ENCODE measurements at regions not wholly inside any gene's neighbourhood (a gene's known extent, or its start where the extent isn't known, plus 50 kb on each side); places are given as distances from the start of the nearest gene placed in this dataset.

DNA sequence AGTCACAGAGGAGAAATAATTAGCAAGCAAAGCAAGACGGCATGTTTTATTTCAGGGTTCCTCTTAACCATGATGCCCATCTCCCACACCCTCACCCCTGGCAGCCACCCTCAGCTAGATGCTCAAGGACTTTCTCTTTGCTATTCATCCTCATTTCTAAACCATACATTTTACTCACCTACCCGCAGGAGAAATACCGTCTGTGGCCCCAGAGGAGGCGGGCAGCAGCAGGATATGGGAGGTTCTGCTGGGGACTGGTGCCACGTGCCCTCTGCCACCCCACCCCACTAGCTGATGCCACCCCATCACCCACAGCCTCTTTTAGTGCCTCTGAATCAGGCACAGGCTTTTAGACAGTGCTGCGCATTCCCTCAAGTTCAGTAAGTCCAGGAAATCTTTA is 168.7 kb upstream of the ITGB1 start:
- Histone ChIP-seq H3K27ac (ENCODE audit: insufficient read depth, low read length) (peak overlapping the region; percentile 17; the same call in 1 of the 2 replicates), H4K20me1 (ENCODE audit: insufficient read depth, low read length) (no peaks in the 10 kb centered on the region), H4K8ac (ENCODE audit: low read depth in 2 of 2, low read length in 2 of 2) (peak overlapping the region; percentile 16 to 20; a peak in 3 of 4 replicates), H2AFZ (replicated peaks; ENCODE audit: low read length, poor library complexity) (peak overlapping the region; percentile 9), H3K23ac (ENCODE audit: low read depth, low read length) (no peak overlapping the region), H4K5ac (ENCODE audit: low read depth, low read length) (peak overlapping the region; percentile 46), H2BK5ac (ENCODE audit: low read depth, low read length, poor library complexity, severe bottlenecking) (no peak overlapping the region), H3K56ac (ENCODE audit: extremely low read depth, insufficient read depth, low read length) (no peak overlapping the region), H3K4ac (ENCODE audit: low read depth, low read length) (peak overlapping the region; percentile 49), H3K9ac (ENCODE audit: low read depth, low read length) (no peak overlapping the region), H3K4me3 (ENCODE audit: insufficient read depth, low read depth, low read length) (no peak overlapping the region), H3K14ac (replicated peaks; ENCODE audit: low read depth, low read length) (peak overlapping the region; percentile 78; the same call in 1 of the 2 replicates), H3K4me2 (ENCODE audit: low read depth, low read length) (no peak overlapping the region), H4K91ac (ENCODE audit: insufficient read depth, low read depth, low read length) (peak overlapping the region; percentile 82), H2AK9ac (replicated peaks; ENCODE audit: low read depth, low read length, poor library complexity) (no peak overlapping the region), H3K36me3 (ENCODE audit: control insufficient read depth, insufficient read depth, low read length) (no peaks in the 10 kb centered on the region), H2BK20ac (ENCODE audit: low read depth, low read length) (peak overlapping the region; percentile 50; the same call in 1 of the 2 replicates), H3K18ac (ENCODE audit: low read depth, low read length) (peak overlapping the region; percentile 10; the same call in 1 of the 2 replicates), H2BK15ac (ENCODE audit: low read depth, low read length) (peak overlapping the region; percentile 80; the same call in 2 of the 3 replicates), H3K27me3 (ENCODE audit: control insufficient read depth, insufficient read depth, low read length) (no peaks in the 10 kb centered on the region), H3K9me1 (ENCODE audit: insufficient read depth, low read length) (peaks cover 19% of the 10 kb centered on the region), H3K79me1 (ENCODE audit: low read depth in 1 of 2, low read length in 2 of 2) (no peaks in the 10 kb centered on the region), H3K4me1 (ENCODE audit: control insufficient read depth, insufficient read depth, low read length) (peaks cover 25% of the 10 kb centered on the region), H3K9me3 (ENCODE audit: control insufficient read depth, insufficient read depth, low read length) (no peaks in the 10 kb centered on the region), H2BK120ac (ENCODE audit: low read depth, low read length) (peak overlapping the region; percentile 52), H2AK5ac (ENCODE audit: low read depth, low read length) (peak overlapping the region; percentile 81)
- 83% methylated on average over 1 of the region's 6 CpGs; no CpG with 5 or more reads in 1 of the 2 experiments for WGBS, 2 experiments (ENCODE audit: extremely low coverage in 2 of 2, insufficient read length in 1 of 2)
- DNase-seq (no peak), ATAC-seq (ENCODE audit: low read depth) (no peak)
- dilution Hi-C loops (cut with HindIII; ENCODE audit: low sequenced_read_pairs, unreplicated experiment) = no loop called here
- intact Hi-C loops (cut with micrococcal nuclease) = loop anchor here (10.0 kb wide), 1 partner anchor 332 kb away; no protein-coding TSS in a partner anchor
- TF ChIP-seq RFX5 (IDR thresholded peaks at IDR 0.05; ENCODE audit: low read depth, low read length) = no peak
- TF ChIP-seq MXI1 (IDR thresholded peaks at IDR 0.05; ENCODE audit: borderline replicate concordance, low read depth, low read length) = no peak
- TF ChIP-seq, protein P1, sequence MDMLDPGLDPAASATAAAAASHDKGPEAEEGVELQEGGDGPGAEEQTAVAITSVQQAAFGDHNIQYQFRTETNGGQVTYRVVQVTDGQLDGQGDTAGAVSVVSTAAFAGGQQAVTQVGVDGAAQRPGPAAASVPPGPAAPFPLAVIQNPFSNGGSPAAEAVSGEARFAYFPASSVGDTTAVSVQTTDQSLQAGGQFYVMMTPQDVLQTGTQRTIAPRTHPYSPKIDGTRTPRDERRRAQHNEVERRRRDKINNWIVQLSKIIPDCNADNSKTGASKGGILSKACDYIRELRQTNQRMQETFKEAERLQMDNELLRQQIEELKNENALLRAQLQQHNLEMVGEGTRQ (IDR thresholded peaks at IDR 0.05; ENCODE audit: low read depth, low read length) = no peak
- TF ChIP-seq, protein P2, sequence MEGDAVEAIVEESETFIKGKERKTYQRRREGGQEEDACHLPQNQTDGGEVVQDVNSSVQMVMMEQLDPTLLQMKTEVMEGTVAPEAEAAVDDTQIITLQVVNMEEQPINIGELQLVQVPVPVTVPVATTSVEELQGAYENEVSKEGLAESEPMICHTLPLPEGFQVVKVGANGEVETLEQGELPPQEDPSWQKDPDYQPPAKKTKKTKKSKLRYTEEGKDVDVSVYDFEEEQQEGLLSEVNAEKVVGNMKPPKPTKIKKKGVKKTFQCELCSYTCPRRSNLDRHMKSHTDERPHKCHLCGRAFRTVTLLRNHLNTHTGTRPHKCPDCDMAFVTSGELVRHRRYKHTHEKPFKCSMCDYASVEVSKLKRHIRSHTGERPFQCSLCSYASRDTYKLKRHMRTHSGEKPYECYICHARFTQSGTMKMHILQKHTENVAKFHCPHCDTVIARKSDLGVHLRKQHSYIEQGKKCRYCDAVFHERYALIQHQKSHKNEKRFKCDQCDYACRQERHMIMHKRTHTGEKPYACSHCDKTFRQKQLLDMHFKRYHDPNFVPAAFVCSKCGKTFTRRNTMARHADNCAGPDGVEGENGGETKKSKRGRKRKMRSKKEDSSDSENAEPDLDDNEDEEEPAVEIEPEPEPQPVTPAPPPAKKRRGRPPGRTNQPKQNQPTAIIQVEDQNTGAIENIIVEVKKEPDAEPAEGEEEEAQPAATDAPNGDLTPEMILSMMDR (conservative IDR thresholded peaks at IDR 0.05; ENCODE audit: low read depth, low read length) = no peak
- ChIA-PET CTCF (interaction anchor here (0.7 kb wide), 1 partner anchor 86 kb away, joined by 3 read pairs; no protein-coding TSS in a partner anchor), POLR2A (ENCODE audit: unreplicated experiment) (no interaction called here)
- in situ Hi-C loops (cut with MboI; ENCODE audit: low sequenced_read_pairs) = loop anchor here (10.0 kb wide), 1 partner anchor 112 kb away; no protein-coding TSS in a partner anchor
- no TSS peak for BruUV-seq (replicated peaks)
